Effector memory CD8-positive, alpha-beta T cell (primary cell): ENCODE measurements at regions not wholly inside any gene's neighbourhood (a gene's known extent, or its start where the extent isn't known, plus 50 kb on each side); places are given as distances from the start of the nearest gene placed in this dataset.

Source experiments
- ATAC-seq: fragments of 150-1000 bp; cut with Tn5 transposase; replicated peaks from 2 replicates; pipeline ENCODE4 v1.10.0; 2021; ENCODE audit warnings: mild to moderate bottlenecking, moderate library complexity
- DNase-seq, 3 experiments: peaks; one replicate each; pipeline ENCODE4 v3.0.0; 2021
- H3K27ac Mint-ChIP-seq, 2 donors: one replicate each; pipeline ENCODE4 v1.8.0; 2022; ENCODE audit warnings: mild to moderate bottlenecking in 2 of 2, mixed read lengths in 2 of 2, moderate library complexity in 2 of 2
- H3K27me3 Mint-ChIP-seq, 2 donors: one replicate each; pipeline ENCODE4 v1.8.0; 2022; ENCODE audit warnings: mixed read lengths in 2 of 2
- H3K36me3 Mint-ChIP-seq: one replicate; pipeline ENCODE4 v1.8.0; 2022; ENCODE audit warnings: mild to moderate bottlenecking, moderate library complexity, mixed read lengths; ENCODE audit not compliant: insufficient read depth
- H3K4me1 Mint-ChIP-seq, 2 donors: one replicate each; pipeline ENCODE4 v1.8.0; 2022; ENCODE audit warnings: low read depth in 2 of 2, mixed read lengths in 2 of 2
- H3K4me3 Mint-ChIP-seq, 2 donors: one replicate each; pipeline ENCODE4 v1.8.0; 2022; ENCODE audit warnings: mild to moderate bottlenecking in 2 of 2, mixed read lengths in 2 of 2, moderate library complexity in 2 of 2
- H3K9me3 Mint-ChIP-seq, 2 donors: one replicate each; pipeline ENCODE4 v1.8.0; 2022; ENCODE audit warnings: mixed read lengths in 2 of 2

DNA sequence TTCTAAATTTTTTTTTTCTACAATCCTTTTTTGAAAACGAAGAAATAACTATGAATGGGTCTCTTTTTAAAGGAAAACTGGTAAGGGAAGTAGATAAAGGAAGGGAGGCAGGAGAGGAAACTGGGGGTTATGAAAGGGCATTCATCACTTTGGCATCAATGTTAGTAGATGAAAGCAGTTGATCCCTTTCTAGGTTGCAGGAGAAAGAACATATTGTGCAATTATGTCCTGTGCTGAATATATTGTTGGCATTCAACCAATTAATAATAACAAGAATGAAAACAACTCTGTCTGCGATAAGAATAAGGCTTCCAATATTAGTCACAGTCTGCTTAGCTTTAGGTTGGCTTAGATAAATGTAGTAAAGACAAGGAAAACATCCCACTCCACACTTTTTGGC, 796.8 kb upstream of the KLHL1 start:
- H3K36me3 Mint-ChIP-seq, result no peaks in the 10 kb centered on the region
- no peaks in the 10 kb centered on the region for H3K4me1 Mint-ChIP-seq
- H3K4me3 Mint-ChIP-seq, result no peak overlapping the region
- ATAC-seq (no peak), DNase-seq (no peak)
- H3K27me3 Mint-ChIP-seq, result no peaks in the 10 kb centered on the region
- H3K9me3 Mint-ChIP-seq, result no peaks in the 10 kb centered on the region
- H3K27ac Mint-ChIP-seq, result no peak overlapping the region

DNA sequence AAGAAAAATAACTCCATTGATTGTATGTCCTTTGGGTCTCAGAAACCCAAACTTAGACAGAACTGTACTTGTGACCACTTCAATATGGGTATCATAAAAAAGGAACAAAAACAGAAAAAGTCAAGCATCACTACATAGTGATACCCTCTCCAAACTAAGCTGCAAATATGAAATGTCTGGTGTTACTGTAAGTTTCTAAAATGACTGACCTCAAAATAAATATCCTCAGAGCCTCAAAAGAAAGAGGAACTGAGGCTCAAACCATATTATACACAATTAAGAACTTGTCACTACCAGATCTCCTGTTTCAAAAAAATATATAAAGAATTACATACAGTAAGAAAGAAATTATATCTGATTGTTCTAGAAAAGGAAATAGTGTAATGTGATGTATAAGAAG, 787.9 kb upstream of the KLHL1 start:
- peaks cover 4% of the 10 kb centered on the region for H3K36me3 Mint-ChIP-seq

DNA sequence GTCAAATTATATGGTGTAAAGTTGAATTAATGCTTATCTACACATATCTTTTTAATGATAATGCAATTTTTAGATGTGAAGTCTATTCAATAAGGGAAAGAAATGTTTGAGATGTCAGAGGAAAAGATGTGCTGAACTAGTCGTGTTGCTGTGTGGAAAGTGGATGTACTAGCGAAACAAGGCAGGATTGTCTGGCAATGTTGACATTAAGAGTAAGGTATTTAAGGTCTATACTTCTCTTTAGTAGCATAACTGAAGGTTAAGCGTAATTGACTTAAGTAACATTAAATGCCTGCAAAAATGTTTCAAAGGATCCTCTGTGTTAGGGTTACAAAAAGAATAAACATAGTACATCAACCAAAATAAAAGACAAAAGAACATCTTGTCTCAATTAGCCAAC, 787.3 kb upstream of the KLHL1 start:
- no peak for ATAC-seq
- Mint-ChIP-seq H3K27me3 (no peaks in the 10 kb centered on the region), H3K27ac (no peak overlapping the region), H3K4me1 (no peaks in the 10 kb centered on the region), H3K9me3 (no peaks in the 10 kb centered on the region), H3K4me3 (no peak overlapping the region), H3K36me3 (peaks cover 4% of the 10 kb centered on the region)
- DNase-seq, result no peak

More for the DNA sequence above, 787.9 kb upstream of the KLHL1 start:
- DNase-seq (no peak), ATAC-seq (no peak)
- H3K27ac Mint-ChIP-seq, result no peak overlapping the region
- no peaks in the 10 kb centered on the region for H3K4me1 Mint-ChIP-seq
- H3K27me3 Mint-ChIP-seq, result no peaks in the 10 kb centered on the region
- no peak overlapping the region for H3K4me3 Mint-ChIP-seq
- no peaks in the 10 kb centered on the region for H3K9me3 Mint-ChIP-seq

GRCh38 chr13:70894258-70894657, 786.0 kb upstream of the KLHL1 start:
- DNase-seq, result no peak
- no peak overlapping the region for H3K27ac Mint-ChIP-seq
- H3K4me3 Mint-ChIP-seq, result no peak overlapping the region
- H3K4me1 Mint-ChIP-seq, result no peaks in the 10 kb centered on the region
- peaks cover 0 to 2% of the 10 kb centered on the region in 2 donors for H3K9me3 Mint-ChIP-seq
- peaks cover 4% of the 10 kb centered on the region for H3K36me3 Mint-ChIP-seq
- H3K27me3 Mint-ChIP-seq, result no peaks in the 10 kb centered on the region
- no peak for ATAC-seq

DNA sequence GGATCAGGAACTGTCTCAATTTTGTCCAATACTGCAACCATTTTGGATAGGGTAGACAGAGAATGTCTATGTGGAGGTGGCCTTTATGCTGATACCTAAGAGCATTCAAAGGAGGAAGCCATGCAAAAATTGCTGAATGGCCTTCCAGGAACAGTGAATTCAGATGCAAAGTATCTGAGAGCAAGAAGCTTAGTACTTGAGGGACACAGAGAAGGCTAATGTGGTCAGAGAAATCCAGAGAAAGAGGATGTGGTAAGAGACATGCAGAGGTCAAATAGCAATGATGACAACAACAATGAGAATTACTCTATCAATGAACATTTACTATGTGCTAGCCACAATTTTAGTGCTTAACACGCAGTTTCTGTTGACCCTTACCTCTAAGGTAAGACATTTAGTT, 785.6 kb upstream of the KLHL1 start:
- no peaks in the 10 kb centered on the region for H3K4me1 Mint-ChIP-seq
- no peak for DNase-seq
- ATAC-seq, result no peak
- H3K27me3 Mint-ChIP-seq, result no peaks in the 10 kb centered on the region
- H3K27ac Mint-ChIP-seq, result no peak overlapping the region
- H3K36me3 Mint-ChIP-seq, result peaks cover 4% of the 10 kb centered on the region
- H3K9me3 Mint-ChIP-seq, result peaks cover 0 to 6% of the 10 kb centered on the region in 2 donors
- H3K4me3 Mint-ChIP-seq, result no peak overlapping the region

DNA sequence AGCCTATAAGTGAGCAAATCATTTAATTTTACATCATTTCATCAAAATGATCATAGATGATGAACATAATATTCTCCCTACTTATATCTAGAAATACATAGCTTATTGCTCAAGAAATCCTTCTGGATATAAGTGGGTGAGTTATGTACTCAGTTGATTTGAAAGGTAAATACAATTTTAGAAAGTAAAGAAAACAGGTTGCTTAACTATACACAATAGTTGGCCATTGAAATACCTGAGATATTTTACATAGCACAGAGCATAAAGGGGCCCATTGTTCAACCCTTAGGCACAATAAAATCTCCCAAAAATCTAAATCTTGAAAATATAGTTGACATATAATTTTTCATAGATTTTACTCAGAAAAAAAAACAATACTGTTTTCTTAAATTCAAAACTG, 782.0 kb upstream of the KLHL1 start:
- Mint-ChIP-seq H3K9me3 (peaks cover 2 to 12% of the 10 kb centered on the region in 2 donors), H3K27ac (no peak overlapping the region), H3K36me3 (no peaks in the 10 kb centered on the region), H3K27me3 (no peaks in the 10 kb centered on the region), H3K4me3 (no peak overlapping the region), H3K4me1 (no peaks in the 10 kb centered on the region)
- DNase-seq (no peak), ATAC-seq (no peak)

DNA sequence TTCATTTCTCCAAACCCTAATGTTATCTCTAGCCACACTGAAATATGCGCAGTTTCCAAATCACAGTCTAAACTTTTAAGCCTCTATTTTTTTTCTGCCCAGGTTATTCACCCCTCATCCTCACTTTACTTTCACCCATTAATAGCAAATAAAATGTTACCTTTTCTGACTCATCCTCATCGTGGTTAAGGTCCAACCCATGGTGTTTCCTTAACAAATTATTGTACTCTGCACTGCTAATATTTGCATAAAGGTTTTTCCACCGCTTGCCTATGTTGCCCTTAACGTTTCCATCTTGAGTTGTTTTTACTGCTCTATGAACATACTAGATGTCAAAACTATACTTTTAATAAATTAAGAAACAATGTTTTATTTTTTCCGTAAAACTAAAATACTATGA, 780.9 kb upstream of the KLHL1 start:
- Mint-ChIP-seq H3K4me3 (no peak overlapping the region), H3K36me3 (no peaks in the 10 kb centered on the region), H3K27ac (no peak overlapping the region), H3K4me1 (no peaks in the 10 kb centered on the region), H3K27me3 (no peaks in the 10 kb centered on the region), H3K9me3 (peaks cover 2 to 12% of the 10 kb centered on the region in 2 donors)
- no peak for DNase-seq
- ATAC-seq, result no peak

DNA sequence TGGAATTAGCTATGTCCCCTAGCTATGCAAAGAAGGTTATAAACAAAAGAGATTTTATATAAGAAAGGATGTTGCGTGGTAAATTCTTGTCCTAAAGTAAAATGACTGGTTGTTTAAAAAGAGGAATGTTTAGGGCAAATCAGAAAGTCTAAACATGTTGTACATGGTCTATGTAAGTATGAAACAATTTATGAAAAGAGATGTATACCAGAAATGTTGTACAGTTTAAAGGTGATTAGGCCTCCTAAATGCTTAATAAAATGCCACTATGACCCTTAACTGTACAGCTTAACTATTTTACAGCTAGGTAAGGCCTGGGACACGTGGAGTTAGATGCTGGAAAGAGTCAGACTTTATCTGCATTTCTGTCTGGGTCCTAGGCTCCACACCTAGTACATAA, 775.9 kb upstream of the KLHL1 start:
- Mint-ChIP-seq H3K4me1 (no peaks in the 10 kb centered on the region), H3K27ac (no peak overlapping the region), H3K9me3 (peaks cover 5 to 9% of the 10 kb centered on the region in 2 donors), H3K36me3 (no peaks in the 10 kb centered on the region), H3K27me3 (no peaks in the 10 kb centered on the region), H3K4me3 (no peak overlapping the region)
- ATAC-seq, result no peak
- no peak for DNase-seq

DNA sequence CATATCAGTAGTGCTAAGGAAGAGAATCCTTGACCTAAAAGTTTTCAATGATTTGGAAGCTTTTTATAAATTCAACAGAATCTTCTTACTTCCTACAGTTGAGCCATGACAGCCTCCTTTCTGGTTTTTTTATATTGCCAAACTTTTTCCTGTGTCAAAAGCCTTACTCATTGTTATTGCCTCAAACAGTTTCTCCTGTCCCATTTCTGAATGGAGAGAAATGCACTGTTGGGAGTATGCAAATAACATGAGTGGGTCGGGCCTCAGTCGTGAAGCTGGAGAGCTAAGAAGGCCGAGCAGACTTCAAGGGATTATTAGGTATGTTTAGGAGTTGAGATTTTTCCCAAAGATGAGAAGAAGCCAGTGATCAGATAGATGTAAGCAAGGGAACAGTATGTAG, 766.4 kb upstream of the KLHL1 start:
- Mint-ChIP-seq H3K4me1 (no peaks in the 10 kb centered on the region), H3K27ac (no peak overlapping the region), H3K9me3 (peaks cover 1 to 8% of the 10 kb centered on the region in 2 donors), H3K36me3 (no peaks in the 10 kb centered on the region), H3K4me3 (no peak overlapping the region), H3K27me3 (no peaks in the 10 kb centered on the region)
- no peak for ATAC-seq
- no peak for DNase-seq

- Mint-ChIP-seq H3K4me1 (no peaks in the 10 kb centered on the region), H3K36me3 (no peaks in the 10 kb centered on the region), H3K27ac (no peak overlapping the region), H3K9me3 (peaks cover 4 to 8% of the 10 kb centered on the region in 2 donors), H3K27me3 (no peaks in the 10 kb centered on the region), H3K4me3 (no peak overlapping the region)
- ATAC-seq (no peak), DNase-seq (no peak)
These were observed 756.5 kb upstream of the KLHL1 start for GRCh38 chr13:70864731-70865130.

- DNase-seq, result no peak
These were observed 748.5 kb upstream of the KLHL1 start for GRCh38 chr13:70856711-70857110.

GRCh38 chr13:70856025-70856424, 747.8 kb upstream of the KLHL1 start:
- Mint-ChIP-seq H3K9me3 (peaks cover 8 to 15% of the 10 kb centered on the region in 2 donors), H3K4me1 (no peaks in the 10 kb centered on the region), H3K4me3 (no peak overlapping the region), H3K36me3 (no peaks in the 10 kb centered on the region), H3K27me3 (no peaks in the 10 kb centered on the region), H3K27ac (no peak overlapping the region)
- no peak for ATAC-seq
- no peak for DNase-seq

More at GRCh38 chr13:70856711-70857110, 748.5 kb upstream of the KLHL1 start:
- H3K4me3 Mint-ChIP-seq, result no peak overlapping the region
- no peak overlapping the region for H3K27ac Mint-ChIP-seq
- H3K36me3 Mint-ChIP-seq, result no peaks in the 10 kb centered on the region
- peaks cover 11 to 20% of the 10 kb centered on the region in 2 donors for H3K9me3 Mint-ChIP-seq
- H3K4me1 Mint-ChIP-seq, result no peaks in the 10 kb centered on the region
- no peak for ATAC-seq
- no peaks in the 10 kb centered on the region for H3K27me3 Mint-ChIP-seq

DNA sequence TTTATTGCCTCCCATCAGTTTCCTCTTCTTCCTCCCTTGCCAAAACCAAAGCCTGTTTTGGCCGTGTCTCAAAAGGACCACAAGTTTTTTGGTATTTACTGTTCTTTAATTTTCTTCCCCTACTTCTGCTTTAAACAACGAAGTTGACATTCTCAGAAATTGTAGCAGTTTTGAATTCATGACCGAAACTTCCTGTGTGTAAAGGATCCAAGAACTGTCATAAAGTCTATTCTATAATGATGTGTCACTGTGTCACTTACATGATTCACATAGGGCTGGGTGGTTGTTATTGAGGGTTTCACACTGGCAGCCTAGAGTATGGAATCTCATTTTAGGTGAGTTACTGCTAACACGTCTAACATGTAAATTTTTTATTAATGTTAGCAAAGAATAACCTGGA, 741.0 kb upstream of the KLHL1 start:
- no peak for ATAC-seq
- Mint-ChIP-seq H3K4me3 (no peak overlapping the region), H3K9me3 (peaks cover 9 to 10% of the 10 kb centered on the region in 2 donors)

GRCh38 chr13:70844391-70845108, 736.3 kb upstream of the KLHL1 start:
- no peak for ATAC-seq
- Mint-ChIP-seq H3K9me3 (peaks cover 9 to 11% of the 10 kb centered on the region in 2 donors), H3K4me3 (no peak overlapping the region), H3K27me3 (no peaks in the 10 kb centered on the region), H3K4me1 (no peaks in the 10 kb centered on the region), H3K36me3 (no peaks in the 10 kb centered on the region), H3K27ac (no peak overlapping the region)
- DNase-seq, result no peak

More for the DNA sequence above, 741.0 kb upstream of the KLHL1 start:
- DNase-seq, result no peak
- H3K27me3 Mint-ChIP-seq, result no peaks in the 10 kb centered on the region
- H3K36me3 Mint-ChIP-seq, result no peaks in the 10 kb centered on the region
- no peak overlapping the region for H3K27ac Mint-ChIP-seq
- no peaks in the 10 kb centered on the region for H3K4me1 Mint-ChIP-seq
